ENCODE measurements at regions not wholly inside any gene's neighbourhood (a gene's known extent, or its start where the extent isn't known, plus 50 kb on each side); places are given as distances from the start of the nearest gene placed in this dataset.

DNA sequence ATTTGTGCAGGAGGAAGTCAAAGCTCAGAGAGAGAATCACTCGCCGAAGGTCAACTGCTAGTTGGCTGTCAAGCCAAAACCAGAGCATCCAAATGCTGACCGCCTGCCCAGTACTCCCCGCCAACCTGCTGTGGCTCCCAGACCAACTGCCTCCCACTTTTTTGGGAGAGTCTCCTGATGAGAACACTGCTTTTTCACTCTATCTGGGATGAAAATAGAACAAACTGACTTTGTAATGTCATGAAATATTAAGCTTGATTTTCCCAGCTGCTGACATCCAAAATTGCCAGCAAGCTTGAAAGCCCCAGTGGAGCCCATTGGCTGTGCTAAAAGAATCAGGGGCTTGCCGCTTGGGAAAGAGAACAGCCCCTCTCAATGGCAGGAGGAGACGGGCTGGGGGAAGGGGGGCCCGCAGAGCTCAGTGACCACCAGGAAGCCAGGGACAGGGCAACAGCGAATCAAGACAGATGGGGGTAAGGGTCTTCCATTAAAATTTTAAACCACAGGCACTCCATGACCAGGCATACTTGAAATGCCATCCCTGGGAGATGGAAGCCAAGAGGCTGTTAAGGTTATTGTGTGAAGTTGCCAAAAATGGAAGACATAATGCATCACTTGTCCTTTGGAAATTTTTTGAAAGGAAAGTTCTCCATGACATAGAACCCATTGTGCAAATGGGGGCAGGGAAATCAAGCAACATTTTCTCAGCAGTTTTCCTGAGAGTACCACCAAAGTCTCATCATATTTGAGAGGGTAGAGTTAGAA lies 125.7 kb upstream of the CDH5 start:
- DNase-seq, result no peak

DNA sequence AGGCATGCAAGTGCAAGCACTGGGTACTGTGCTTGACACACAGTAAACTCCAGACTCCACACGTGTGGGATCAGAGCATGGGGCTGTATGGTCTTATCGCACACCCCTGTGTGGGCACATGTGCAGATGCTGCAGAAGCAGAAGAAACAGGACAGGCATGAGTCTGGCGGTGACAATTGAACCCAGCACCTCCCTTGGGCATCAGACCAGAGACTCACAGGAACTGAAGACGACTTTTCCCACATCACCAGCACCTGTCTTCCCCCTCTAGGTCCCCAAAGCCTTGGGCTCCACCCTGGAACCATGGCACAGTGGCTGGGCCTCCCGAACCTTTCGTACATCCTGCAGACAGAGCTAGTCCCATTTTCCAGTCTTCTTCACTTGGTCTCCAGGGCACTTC lies 126.4 kb upstream of the CDH5 start:
- DNase-seq, result no peak

DNA sequence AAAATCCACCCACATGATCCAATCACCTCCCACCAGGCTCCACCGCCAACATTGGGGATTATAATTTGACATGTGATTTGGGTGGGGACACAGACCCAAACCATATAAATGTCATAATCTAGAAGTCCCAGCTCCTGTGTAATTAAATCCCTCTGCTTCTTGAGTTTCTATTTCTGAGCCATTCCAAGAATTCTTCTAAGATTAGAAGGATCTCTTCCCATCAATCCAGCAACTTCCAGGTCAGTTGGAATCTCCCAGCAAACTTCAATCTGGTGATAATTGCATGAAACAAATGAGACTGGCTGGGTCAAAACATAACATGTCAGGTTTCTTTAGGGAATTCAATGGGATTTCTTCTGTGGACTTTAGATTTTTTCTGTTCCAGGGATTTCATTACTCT lies 127.8 kb upstream of the CDH5 start:
- no peak for DNase-seq

DNA sequence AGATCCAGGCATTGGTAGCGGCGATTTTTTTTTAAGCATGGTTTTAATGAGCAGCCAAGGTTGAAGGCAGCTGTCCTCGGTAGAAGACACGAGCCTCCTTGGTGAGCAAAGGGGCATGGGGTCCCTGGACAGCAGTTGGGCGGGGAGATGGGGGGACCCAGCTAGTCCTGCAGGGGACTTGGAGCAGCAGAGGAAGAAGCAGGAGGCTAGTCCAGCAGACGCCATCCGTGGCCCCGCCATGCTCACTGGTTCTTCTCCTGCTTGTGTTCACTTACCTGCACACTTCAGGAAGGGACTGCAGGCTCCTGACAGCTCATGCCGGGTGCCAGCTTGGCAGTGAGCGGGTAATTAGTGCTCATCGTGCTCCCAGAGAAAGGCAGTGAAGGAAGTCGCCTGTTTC lies 130.2 kb upstream of the CDH5 start:
- DNase-seq, result no peak

DNA sequence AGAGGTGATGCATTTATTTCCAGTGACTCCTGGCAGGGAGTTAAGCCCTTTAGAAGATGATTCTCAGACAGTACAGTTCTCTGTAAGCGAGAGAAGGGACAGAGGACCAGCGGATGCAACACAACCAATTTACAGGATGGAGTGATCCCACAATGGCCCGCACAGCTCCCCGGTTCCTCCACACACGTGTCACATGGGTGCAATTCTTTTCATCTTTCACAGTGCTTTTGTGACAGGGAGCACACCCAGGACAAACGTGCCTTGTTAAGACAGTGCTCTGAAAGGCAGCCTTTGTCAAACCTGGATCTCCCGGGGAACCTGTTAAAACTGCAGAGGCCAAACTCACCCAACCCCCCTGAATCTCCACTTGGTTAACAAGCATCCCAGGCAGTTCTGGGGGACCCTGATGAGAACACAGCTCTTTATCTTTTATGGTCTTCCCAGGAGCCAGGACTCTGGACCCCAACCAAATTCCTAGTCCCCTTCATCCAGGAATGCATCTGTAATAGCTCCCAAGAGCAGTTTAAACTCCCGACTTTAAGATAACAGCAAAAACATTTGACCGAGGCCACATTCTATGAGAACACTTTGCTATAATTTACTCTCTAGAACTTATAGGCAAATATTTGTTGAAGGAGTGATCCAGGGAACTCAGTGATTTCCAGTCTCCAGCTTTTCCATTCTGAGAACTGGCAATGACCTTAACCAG lies 134.9 kb upstream of the CDH5 start:
- DNase-seq, result no peak

DNA sequence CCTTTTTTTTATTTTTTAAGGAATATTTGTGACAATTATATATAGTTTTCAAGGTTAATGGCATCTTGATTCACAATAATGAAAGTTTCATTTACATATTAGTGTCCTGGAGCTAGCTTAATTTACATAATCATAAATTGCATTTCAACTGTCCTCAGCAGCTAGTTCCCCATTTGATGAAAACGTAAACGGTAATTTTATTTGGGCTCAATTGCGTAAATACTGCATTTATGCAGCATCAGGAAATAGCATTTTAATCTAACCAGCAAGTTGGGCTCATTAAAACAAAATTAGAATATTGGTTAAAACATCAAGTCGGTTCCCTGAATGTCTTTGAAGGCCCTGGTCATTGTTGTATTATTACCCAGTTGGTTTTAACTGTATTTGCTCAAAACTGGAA lies 136.8 kb upstream of the CDH5 start:
- DNase-seq, result no peak

DNA sequence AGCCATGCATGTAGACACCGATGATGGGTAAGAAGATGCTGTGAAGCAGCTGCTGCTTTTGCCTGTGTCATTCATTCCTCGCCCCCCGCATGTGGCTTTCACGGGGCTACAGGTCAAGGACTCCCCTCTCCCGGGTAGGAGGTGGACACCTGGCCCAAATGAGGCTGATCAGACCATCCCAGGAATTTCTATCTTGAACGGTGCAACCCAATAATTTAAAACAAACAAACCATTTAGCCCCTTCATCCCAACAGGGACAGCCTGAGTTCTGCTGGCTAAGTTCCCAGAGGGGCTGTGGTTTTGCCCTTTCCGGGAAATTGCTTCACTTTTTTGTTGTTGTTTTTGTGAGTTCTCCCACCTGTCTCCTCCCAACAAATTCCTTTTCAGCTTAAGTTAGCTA lies 137.7 kb upstream of the CDH5 start:
- no peak for DNase-seq

DNA sequence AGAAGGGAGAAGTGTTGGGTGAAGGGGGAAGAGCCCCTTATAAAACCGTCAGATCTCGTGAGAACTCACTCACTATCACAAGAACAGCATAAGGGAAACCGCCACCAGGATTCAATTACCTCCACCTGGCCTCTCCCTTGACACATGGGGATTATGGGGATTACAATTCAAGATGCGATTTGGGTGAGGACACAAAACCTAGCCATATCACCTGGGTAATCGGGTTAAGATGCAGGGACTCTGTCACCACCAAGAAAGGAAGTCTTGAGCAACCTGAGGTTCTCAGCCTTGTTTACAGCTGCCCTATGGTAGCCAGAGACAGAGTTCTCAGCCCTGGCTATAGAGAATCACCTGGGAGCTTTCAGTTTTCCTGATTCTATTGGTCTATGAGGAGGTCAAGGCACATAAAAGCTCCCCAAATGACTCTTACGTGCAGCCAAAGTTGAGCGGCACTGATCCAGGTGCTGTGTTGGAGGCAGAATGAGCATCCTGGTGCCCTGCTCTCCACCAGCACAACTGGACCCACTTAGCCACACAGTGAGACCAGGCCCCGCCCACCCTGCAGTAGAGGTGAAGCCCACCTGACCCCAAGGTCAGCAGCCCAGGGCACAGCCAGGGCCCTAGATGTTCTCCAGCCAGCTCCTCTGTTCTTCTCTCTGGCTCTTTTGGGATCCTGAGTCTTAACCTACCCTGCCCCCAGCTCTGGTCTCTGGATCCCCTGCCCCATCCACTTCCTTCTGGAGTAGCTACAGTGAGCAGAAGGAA lies 138.5 kb upstream of the CDH5 start:
- DNase-seq, result no peak

DNA sequence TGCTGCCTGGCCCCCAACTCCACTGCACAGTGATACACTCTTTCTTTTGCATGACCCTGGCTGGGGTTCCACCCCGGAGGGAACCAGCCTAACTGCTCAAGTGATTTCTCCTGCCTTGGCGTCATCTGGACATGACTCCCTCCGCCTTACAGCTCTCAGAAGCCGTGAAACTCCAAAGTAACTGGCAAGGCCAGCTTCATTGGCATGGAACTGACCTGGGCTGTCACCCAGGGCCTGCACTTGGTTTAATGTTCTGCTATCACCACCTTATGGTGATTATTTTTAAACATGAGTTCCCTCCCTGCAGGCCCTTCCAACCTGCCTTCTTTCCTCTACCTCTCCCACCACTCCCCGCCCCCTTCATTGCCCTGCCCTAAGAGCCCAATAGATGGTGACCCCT lies 139.7 kb upstream of the CDH5 start:
- DNase-seq, result no peak

DNA sequence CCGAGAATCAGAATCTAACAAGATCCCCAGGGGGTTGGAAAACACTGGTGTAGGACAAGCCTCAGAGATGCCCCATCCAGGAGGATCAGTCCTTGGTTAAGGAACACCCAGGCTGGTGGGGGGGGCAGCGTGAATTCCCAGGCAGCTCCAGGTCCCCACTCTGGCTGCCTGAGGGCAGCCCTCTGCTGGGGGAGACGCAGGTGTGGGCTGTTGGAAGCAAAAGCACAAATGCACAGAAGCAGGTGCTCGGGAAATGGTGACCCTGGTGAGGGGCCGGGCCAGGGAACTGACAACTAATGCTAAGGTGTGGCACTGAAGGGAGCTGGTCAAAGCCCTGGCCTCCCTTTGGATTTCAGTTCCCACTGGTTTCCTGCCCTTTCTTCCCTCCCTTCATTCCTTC lies 140.8 kb upstream of the CDH5 start:
- no peak for DNase-seq

DNA sequence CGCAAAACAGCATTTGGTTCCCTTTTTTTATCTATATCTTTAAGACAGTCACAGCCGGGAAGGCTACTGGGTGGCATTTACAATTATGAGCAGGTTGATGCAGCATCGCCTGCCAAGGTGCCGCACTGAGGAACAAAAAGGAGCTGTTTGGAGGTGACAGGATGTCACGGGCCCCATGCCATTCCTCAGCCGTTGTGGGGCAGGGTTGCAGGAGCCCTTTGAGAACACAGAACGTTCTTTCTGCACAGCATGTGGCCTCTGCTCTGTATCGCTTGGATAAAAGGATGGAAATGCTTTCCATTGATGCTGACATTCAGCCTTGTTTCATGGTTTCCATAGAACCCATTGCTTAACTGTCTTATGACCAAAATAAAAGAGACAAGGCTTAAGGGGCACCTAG lies 141.9 kb upstream of the CDH5 start:
- DNase-seq, result no peak

DNA sequence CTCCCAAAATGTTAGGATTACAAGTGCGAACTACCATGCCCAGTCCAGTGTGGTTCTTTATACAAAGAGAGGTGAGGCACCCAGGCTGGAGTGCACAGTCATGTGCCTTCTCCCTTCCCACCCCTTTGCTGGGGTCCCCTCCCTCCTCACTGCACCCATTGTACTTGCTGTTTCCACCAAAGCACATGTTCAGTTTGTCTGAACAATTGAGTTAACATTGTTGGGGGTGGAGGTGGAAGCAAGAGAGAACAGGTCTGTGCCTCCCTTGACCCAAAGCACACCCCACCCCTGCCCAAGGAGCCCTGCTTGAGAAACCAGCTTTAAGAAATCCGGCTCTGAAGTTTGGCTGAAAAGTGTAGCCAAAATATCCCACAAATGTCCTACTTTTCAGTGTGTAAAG lies 142.3 kb upstream of the CDH5 start:
- DNase-seq, result no peak

DNA sequence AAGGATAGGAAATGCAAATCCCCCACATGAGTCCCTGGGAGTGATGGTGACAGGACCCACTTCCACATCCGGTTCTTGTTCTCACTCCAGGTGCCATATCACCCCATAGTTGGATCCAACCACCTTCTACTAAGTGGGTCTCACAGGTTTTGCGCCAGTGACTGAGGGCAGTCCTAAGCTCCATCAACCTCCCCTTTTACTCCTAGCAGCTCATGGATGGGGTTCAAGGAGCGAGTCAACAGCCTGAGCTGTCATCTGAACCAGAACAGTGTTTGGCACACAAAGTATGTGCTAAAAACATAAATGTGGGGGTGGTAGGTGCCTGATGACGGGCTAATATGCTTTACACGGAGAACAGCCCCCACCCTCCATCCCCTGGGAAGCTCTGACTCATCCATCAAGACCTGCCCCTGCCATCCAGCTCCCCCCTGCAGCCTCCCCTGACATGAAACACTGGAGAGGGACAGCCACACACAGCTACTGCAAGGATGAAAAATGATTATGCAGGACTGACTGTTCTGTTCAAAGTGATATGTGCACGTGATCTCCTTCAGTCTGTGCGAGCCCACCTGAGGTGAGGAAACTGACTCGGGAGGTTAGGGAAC lies 143.2 kb upstream of the CDH5 start:
- DNase-seq, result no peak

DNA sequence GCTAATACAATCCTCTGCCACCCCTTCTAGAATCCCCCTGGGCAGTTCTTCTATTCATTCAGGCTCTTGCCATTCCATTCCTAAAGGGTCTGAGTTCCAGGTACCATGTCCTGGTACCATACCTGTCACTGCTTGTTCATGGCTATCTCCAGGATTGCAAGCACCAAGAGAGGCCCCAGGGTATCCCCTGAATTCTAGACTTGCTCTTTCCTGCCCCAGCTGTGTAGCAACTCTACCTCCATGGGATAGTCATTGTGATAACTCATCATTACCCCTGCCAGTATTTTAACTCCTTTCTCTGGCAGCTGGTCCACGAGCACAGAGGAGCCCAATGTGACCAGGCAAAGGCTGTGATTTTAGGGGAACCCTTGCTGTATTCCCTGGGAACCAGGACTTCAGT lies 143.7 kb upstream of the CDH5 start:
- no peak for DNase-seq

DNA sequence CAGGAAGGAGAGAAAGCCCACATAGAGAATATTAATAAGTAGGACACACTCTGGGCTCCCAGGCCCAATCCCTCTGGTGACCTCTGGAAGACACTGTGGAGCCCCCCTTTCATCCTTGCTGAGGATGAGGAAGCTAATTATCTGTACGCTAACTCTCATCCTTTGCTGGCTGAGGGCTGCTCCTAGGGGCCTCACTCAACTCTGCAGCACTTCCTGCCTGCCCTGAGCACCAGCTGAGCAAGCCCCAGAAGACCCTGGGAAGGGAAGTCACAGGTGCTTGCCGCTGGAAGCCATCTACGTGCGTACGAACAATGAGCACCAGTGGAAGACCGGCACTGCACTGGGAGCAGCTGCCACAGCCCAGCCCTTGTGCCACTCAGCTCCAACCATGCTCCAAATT lies 145.8 kb upstream of the CDH5 start:
- DNase-seq, result no peak

DNA sequence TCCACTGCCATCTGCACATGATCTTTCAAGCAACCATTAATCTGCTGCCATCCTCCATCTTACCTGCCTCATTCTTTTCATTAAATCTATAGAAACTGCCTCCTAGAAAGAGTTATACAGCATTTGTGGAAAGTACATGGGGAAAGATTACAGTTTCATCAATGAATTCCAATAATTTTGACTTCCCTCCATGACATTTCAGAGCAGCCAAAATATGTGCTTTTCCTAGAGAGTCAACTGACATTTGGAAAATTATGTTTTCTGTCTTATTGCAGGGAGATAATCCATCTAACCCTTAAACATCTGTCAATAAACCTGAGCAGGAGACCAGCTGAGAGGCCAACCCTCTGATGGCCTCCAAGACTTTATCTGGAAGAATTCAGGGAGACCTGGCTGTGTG lies 147.0 kb upstream of the CDH5 start:
- no peak for DNase-seq

DNA sequence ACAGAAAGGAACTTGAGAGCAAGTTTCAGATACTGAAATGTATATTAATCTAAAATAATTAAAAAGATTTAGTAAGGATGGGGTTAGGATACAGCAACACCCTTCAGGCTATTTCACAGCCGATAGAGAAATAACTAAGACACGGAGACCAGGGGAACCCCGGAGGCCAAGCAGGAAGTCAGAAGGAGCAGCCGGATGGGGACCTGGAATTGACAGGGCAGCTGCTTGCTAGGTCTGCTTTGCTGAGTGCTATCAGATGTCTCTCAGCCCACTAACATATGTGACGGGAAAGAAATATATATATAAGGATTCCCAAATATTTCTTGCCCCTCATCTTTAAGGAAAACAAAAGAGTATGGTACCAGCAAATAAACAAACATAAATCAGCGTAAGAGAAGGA lies 154.1 kb upstream of the CDH5 start:
- no peak for DNase-seq

DNA sequence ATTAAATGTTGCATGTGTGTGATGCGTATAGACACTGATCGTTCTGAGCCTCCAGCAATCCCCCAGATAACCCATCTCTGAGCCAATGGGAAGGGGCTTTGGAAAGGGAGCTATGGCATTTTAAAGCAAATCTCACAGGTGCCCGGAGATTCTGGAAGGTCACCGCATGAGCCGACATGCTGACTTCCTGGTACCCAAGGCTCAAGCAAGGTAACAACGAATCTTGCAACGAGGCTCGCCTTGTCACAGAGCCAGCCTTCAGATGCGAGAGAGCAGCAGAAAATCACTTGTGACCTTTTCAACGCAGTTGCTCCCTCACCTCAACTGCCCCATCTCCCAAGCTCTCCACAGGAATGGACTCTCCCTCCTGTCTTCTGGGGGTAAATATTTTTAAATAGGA lies 154.8 kb upstream of the CDH5 start:
- no peak for DNase-seq

DNA sequence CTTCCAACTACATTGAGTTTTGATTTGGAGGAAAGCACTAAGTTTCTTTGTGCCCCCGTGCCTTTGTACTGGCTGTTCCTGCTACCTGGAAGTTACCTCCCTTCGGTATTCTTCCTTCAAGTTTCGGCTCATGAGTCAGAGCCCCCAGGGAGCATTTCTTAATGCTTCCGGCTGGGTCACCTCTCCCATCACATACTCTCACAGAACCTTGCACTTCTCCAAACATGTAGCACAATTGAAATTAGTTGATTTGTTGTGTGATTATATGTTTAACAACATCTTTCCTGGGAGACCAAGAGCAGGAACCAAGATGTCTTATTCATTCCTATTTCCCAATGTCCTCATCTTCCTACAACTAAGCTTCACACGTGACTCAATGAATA lies 158.6 kb upstream of the CDH5 start:
- no peak for DNase-seq

DNA sequence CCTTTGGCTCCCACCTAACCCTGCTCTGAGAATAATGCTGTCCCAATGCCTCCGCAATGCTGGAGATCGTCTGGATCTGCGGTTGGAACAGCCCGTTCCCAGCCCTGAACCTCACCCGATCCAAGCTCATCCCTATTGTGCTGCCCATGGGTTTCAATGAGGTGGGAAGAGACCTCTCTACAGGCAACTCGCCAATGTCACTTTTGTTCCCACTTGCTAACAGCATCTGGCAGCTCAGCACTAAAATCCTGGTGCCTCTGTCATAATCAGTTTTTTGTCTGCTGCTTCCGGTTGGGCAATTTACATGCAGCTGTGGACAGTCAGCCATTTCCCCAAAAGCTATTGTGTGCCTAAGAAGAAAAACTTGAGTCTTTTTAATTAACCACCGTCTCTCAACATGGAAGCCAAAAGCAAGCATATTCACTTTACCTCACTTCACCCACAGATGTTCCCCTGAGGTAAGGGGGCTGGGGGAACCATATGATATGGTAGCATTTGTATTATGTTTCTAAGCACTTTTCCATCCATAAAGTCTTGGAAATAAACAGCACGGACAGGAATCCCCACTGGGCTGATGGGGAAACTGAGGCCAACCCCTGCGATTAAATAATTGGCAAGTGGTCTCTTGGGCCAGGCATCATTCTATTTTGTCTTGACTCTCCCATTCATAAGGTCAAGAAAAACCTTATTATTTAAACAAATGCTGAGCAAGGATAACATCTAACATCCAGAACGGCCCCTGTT lies 159.2 kb upstream of the CDH5 start:
- no peak for DNase-seq

DNA sequence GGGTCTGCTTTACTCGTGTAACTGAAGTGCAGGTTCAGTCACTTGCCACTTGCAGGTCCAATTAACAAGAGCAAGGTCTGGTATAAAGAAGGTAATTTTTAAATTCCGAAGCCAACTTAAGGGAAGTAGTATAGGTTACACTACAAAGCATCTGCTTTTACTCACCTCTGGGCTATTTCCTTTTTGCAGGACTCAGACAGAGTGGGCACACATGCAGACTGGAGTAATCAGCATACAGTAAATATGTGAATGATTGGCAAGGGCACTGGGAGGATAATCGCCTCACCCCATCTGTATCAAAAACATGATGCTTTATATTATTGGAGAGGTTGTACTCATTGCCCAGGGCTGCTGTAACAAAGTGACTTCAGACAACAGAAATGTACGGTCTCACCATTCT lies 160.1 kb upstream of the CDH5 start:
- DNase-seq, result no peak

DNA sequence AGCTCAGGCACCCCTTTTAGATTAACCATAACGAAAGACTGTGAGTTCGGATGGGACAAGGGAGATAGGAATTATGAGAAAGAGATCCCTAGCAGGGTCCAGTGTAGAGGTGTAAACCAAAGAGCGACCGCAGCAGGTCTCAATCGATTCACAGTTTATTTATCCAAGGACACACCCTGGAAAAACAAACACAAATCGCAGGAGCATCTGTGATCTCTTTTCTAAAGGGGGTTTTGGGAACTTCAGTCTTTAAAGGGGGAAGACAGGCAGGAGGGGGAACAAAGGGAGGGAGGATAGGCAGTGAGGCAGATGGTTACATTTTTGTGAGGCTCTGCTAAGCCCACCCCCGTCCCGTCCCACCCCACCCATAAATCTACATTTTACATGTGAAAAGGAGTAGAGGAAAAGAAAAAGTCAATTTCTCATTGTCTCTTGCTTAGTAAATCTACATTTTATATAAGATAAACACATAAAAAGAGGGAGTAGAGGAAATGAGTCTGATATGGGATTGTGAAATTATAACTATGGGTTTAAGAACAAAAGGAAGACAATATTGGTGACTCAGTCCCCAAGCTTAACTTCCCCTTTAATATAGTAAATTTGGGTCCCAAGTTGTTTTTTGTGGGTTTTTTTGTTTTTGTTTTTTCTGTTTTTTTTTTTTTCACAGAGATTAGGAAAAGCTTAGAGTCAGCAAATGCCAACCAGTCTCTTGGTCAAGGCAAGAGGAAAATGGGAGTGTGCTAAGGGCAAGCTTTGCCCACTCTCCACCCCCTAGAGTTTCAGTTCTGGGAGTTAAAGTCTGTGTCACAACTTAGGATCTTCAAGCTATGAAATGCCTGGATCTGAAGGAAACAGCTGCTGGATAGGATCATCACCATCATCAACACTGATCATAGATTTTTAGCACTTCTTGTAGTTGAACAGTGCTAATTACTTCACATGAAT lies 160.9 kb upstream of the CDH5 start:
- DNase-seq, result no peak
